ENCODE measurements at regions not wholly inside any gene's neighbourhood (a gene's known extent, or its start where the extent isn't known, plus 50 kb on each side); places are given as distances from the start of the nearest gene placed in this dataset.
"Not testable (repeated sequence)": the region's sequence is repeated elsewhere in the genome, so short reads cannot be mapped to it uniquely, and the experiment has no call there.

DNA sequence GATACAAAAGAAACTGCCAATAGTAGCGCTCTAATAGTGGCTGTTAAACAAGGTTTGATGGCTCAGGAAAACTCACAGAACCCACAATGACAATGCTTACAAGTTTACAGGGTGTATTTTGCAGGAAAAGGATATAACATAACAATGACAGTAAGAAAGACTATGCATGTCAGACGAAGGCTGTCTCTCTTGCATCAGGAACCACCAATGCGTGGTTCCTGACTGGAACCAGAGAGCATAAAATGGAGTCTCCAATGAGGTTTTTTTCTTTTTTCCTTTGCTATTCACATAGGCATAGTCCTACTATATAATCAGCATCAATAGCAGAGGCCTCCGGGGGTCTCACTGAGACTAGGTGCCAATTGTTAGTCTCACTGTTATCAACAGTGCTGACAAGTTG lies 120.4 kb upstream of the STEAP1 start:
- in situ Hi-C loops (cut with HindIII; ENCODE audit: low sequenced_read_pairs): no loop called here

DNA sequence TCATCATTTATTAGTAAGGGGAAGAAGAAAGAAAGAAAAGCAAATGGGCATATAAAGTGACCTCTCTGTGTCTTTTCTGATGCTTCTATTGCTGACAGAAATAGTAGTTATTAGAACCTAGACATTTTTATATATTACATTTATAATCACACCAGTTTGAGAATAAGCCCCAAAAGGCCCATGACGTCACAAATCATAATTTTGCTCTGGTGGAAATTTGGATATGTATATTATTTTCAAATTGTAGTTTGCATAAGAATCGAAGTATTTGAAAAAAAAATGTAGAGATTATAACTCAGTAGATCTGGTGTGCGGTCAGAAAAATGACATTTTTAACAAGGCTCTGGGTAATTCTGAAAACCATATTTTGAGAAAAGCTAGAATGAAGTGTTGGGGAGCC lies 101.2 kb upstream of the STEAP1 start:
- in situ Hi-C loops (cut with HindIII; ENCODE audit: low sequenced_read_pairs): no loop called here

DNA sequence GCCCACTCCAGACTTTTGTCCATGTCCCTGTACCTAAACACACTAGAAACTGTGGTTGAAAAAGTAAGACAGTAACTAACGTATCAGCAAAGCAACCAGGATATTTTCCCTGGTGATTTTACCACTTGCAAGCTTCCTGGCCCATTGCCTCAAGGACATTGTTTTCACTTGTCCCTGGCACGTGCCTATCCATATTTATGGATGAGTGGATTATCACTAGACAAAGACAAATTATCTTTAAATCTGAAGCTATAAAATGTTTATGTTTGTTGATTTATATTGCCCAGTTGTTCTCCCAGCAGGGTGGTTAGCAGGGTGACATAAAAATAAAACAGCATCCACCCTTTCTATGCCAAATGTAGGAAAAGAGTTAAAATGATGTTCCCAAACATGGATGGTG lies 93.2 kb upstream of the STEAP1 start:
- in situ Hi-C loops (cut with HindIII; ENCODE audit: low sequenced_read_pairs): no loop called here

DNA sequence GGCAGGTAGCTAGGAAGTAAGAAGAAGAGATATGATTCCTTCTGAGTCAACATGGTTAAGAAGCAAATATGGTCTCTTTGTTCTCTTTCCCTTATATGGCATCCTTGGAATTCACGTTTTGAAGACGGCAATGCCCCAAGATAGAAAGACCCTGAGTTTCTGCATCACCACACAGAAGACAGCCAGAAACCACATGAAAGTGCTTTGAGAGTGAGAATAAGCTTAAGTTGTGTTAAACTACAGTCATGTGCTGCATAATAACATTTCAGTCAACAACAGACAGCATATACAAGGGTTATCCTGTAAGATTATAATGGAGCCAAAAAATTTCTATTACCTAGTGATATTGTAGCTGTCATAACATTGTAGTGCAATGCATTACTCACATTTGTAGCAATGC lies 89.9 kb upstream of the STEAP1 start:
- in situ Hi-C loops (cut with HindIII; ENCODE audit: low sequenced_read_pairs): no loop called here

DNA sequence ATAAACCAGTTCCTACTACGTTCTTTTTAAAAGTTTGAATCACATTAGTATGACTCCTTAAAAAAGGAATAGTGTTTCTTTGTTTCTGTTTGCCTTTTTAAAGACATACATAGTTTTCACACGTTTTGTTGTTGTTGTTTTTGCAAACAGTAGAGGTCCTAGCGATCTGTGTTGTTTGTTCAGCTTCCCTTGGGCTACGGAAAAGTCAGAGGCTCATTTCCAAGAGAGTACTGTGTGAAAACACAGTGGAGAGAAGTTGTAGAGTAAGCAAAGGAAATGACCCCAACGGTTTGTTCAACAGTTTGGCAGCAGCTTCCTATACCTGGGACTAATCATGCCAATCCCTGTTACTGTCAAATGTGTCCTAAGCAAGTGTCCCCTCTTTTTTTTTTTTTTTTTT lies 87.1 kb upstream of the STEAP1 start:
- in situ Hi-C loops (cut with HindIII; ENCODE audit: low sequenced_read_pairs): no loop called here

DNA sequence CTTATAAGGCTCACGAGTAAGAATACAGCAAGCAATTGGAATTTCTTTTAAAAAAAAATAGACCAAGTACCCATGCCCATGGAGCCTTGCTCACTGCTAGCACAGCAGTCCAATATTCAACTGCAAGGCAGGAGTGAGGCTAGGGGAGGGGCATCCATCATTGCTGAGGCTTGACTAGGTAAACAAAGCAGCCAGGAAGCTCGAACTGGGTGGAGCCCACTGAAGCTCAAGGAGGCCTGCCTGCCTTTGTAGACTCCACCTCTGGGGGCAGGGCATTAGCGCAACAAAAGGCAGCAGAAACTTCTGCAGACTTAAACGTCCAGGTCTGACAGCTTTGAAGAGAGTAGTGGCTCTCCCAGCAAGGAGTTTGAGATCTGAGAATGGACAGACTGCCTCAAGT lies 84.0 kb upstream of the STEAP1 start:
- in situ Hi-C loops (cut with HindIII; ENCODE audit: low sequenced_read_pairs): not testable (repeated sequence)

DNA sequence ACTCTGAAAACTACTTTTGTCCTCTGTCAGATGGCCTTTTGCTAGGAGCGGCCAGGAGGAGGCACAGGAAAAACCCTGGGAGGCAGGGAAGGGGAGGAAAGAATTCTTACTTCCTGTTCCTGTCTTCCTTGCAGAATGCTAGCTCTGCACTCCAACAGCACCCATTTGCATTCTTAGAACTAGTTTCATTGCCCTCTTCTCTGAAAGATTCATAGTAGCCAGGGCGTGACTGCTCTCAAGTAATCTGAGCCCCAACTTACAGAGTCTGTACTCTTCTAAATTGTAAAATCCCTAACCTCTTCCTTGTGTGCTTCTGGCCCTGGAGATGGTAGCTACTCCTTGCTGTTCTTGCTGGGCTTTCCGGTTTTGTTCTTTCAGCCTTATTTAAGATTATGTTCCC lies 75.3 kb upstream of the STEAP1 start:
- in situ Hi-C loops (cut with HindIII; ENCODE audit: low sequenced_read_pairs): no loop called here

DNA sequence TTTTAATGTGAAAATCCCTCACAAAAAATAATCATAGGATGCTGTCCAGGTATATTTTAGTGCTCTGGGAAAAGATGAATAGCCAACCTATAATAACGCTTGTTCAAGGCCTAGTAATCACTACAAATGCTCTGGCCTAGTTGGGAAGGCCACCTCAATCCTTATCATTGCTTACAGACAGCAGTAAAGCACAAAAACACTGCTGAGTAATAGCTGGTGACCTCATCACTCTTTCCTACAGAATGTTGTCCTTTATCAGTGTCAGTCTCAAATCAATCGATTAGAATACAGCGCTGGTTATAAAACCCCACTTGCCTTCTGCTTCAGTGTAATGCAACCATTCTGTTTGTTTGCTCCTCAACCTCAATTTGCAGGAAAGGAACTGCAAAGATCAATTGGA lies 72.6 kb upstream of the STEAP1 start:
- in situ Hi-C loops (cut with HindIII; ENCODE audit: low sequenced_read_pairs): no loop called here

DNA sequence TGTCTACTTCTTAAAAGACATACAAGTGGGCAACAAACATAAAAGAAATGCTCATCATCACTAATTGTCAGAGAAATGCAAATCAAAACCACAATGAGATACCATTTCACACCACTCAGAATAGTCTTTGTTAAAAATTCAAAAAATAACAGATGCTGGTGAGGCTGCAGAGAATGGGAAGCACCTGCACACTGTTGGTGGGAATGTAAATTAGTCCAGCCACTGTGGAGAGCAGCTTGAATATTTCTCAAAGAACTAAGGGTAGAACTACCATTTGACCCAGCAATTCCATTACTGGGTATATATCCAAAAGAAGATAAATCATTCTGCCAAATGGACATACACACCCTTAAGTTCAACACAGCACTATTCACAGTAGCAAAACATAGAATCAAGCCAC lies 61.8 kb upstream of the STEAP1 start:
- in situ Hi-C loops (cut with HindIII; ENCODE audit: low sequenced_read_pairs): no loop called here

DNA sequence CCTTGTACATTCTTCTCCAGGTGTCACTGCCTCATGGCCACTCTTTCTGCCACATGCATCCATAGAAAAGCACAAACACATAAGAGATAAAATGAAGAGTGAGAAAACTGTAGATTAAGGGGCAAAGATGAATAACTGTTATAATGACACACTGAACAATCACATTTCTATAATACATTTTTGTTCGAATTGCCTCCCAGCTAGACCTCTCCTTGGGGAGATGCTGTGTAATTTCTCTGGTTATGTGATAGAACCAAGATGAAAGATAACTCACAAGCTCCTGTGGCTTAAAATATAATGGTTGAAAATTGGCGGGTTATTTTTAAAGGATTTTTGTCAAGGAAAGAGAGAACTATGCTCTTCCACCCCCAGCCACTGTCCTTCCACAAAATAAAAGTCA lies 60.2 kb upstream of the STEAP1 start:
- in situ Hi-C loops (cut with HindIII; ENCODE audit: low sequenced_read_pairs): no loop called here
